Mesodermal cell (in vitro differentiated cells): ENCODE measurements at regions not wholly inside any gene's neighbourhood (a gene's known extent, or its start where the extent isn't known, plus 50 kb on each side); places are given as distances from the start of the nearest gene placed in this dataset.

Source experiments
- H3K27ac ChIP-seq: 2 replicates; pipeline ENCODE4 v1.7.0; 2013; ENCODE audit warnings: mild to moderate bottlenecking, low read depth, low read length, moderate library complexity; ENCODE audit not compliant: severe bottlenecking
- H3K36me3 ChIP-seq: 2 replicates; pipeline ENCODE4 v1.7.1; 2013; ENCODE audit warnings: mild to moderate bottlenecking, low read length, moderate library complexity; ENCODE audit not compliant: control insufficient read depth, insufficient read depth
- H3K4me1 ChIP-seq: one replicate; pipeline ENCODE4 v1.7.1; 2013; ENCODE audit warnings: mild to moderate bottlenecking, low read length; ENCODE audit not compliant: insufficient read depth, control insufficient read depth, poor library complexity, severe bottlenecking
- H3K4me3 ChIP-seq: 2 replicates; pipeline ENCODE4 v1.7.0; 2013; ENCODE audit warnings: low read length, control low read depth, mild to moderate bottlenecking; ENCODE audit not compliant: insufficient read depth, poor library complexity, severe bottlenecking; ENCODE audit errors: extremely low read depth
- H3K9me3 ChIP-seq: 2 replicates; pipeline ENCODE4 v1.7.1; 2013; ENCODE audit warnings: mild to moderate bottlenecking, low read length, moderate library complexity; ENCODE audit not compliant: control insufficient read depth
- WGBS, 2 experiments: methylation state at CpG; one replicate each; pipeline ENCODE4 v1.1.5; 2013; ENCODE audit warnings: missing lambda C conversion rate in 2 of 2; ENCODE audit not compliant: insufficient coverage in 2 of 2; 5-methylcytosine and 5-hydroxymethylcytosine counted together

DNA sequence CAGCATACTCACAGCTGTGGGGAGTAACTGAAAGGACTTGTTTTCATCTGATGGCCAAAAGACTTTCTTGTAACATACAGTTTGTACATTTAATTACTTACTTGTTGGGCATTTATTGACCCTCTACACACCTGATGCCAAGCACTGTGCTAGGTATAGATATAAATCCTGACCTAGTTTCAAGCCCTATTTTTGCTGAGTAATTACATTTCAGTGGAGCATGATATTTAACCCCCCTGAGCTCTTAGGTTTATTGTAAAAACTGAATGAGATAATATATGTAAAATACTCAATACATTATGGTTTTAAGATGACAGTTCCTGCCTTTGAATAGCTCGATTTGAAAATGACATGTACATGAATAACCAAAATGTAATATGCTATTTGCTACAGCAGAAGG, 68.1 kb upstream of the SLC12A2 start:
- H3K36me3 ChIP-seq, result no peaks in the 10 kb centered on the region
- H3K4me1 ChIP-seq, result peaks cover 40% of the 10 kb centered on the region
- H3K27ac ChIP-seq, result peak overlapping the region; percentile 19
- whole genome bisulfite sequencing, 2 experiments, result 100% methylated on average over 1 of the region's 1 CpG; no CpG with 5 or more reads in 1 of the 2 experiments
- no peaks in the 10 kb centered on the region for H3K9me3 ChIP-seq
- H3K4me3 ChIP-seq, result no peak overlapping the region

GRCh38 chr5:128015978-128016377, 67.6 kb upstream of the SLC12A2 start:
- peak overlapping the region; percentile 19 for H3K27ac ChIP-seq
- H3K4me3 ChIP-seq, result no peak overlapping the region
- 43% methylated on average over 1 of the region's 1 CpG; no CpG with 5 or more reads in 1 of the 2 experiments for WGBS, 2 experiments
- H3K36me3 ChIP-seq, result no peaks in the 10 kb centered on the region
- H3K9me3 ChIP-seq, result no peaks in the 10 kb centered on the region
- peaks cover 40% of the 10 kb centered on the region for H3K4me1 ChIP-seq

DNA sequence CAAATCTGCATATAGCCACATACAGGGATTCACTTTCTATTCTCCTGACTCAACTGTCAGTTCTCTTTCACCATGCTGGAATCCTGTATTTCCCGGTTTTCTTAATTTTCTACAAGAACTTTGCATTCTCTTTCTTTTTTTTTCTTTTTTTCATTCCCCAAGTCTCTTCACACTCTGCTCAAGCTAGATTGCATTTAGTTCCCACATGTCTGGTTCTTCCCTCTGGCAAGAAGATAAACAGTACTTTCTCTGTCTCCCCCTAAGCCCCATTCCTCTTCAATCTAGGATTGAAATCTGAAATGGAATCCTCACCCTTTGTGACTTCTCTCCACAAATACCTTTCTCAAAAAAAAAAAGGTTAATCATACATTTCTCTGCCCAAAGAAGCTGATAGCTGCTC, 64.2 kb upstream of the SLC12A2 start:
- Histone ChIP-seq H3K4me1 (peaks cover 35% of the 10 kb centered on the region), H3K36me3 (no peaks in the 10 kb centered on the region)

GRCh38 chr5:128020012-128020411, 63.6 kb upstream of the SLC12A2 start:
- Histone ChIP-seq H3K9me3 (no peaks in the 10 kb centered on the region), H3K4me1 (peaks cover 29% of the 10 kb centered on the region), H3K36me3 (no peaks in the 10 kb centered on the region), H3K27ac (no peak overlapping the region), H3K4me3 (no peak overlapping the region)
- WGBS, 2 experiments, result 80 to 92% methylated on average over 1 of the region's 1 CpG

More for the DNA sequence above, 64.2 kb upstream of the SLC12A2 start:
- 100% methylated on average over 1 of the region's 1 CpG for WGBS, 2 experiments
- H3K27ac ChIP-seq, result no peak overlapping the region
- H3K4me3 ChIP-seq, result no peak overlapping the region
- no peaks in the 10 kb centered on the region for H3K9me3 ChIP-seq

DNA sequence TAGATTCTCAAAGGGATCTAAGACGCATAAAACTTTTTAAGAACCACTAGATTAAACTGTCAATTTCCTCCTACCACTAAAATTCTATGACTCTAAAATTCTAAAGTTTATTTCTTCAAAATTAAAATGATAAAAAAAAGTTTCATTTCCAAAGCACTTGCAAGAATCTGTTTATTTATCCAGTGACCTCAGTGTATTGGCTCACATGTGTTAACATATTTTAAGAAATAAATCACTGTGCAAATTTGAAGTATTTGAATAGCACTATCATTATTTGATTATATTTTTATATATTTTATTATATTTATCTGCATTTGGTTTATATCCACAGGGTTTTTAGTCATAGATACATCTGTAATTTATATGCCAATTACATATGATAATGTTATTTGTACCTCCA, 62.2 kb upstream of the SLC12A2 start:
- H3K4me1 ChIP-seq, result peaks cover 17% of the 10 kb centered on the region
- H3K4me3 ChIP-seq, result no peak overlapping the region
- H3K9me3 ChIP-seq, result no peaks in the 10 kb centered on the region
- H3K27ac ChIP-seq, result no peak overlapping the region
- H3K36me3 ChIP-seq, result no peaks in the 10 kb centered on the region
- no CpG with 5 or more reads among the region's 1 CpG for WGBS, 2 experiments
